CD4-positive, alpha-beta T cell (primary cell): ENCODE measurements at regions not wholly inside any gene's neighbourhood (a gene's known extent, or its start where the extent isn't known, plus 50 kb on each side); places are given as distances from the start of the nearest gene placed in this dataset.

ENCODE experiments used
- ATAC-seq: fragments of 200-7000 bp; cut with Tn5 transposase; one replicate; pipeline ENCODE4 v1.10.0; 2022; ENCODE audit warnings: mild to moderate bottlenecking; ENCODE audit not compliant: poor library complexity
- CTCF ChIA-PET: fragments of 350-600 bp; sonication (Branson Sonifier 250); formaldehyde crosslinking; loops from one replicate; lab custom pipeline; 2021; ENCODE audit warnings: antibody characterized with exemption, inconsistent platforms; lab: Charles Lee
- POLR2A ChIA-PET: fragments of 350-600 bp; sonication (Branson Sonifier 250); formaldehyde crosslinking; loops from one replicate; lab custom pipeline; 2021; ENCODE audit warnings: antibody characterized with exemption, inconsistent platforms; lab: Charles Lee
- DNase-seq, 14 experiments: peaks; one replicate each; pipeline ENCODE4 v3.0.0-alpha.2; 2013 to 2020; ENCODE audit warnings: mixed read lengths in 2 of 14
- H3K27ac ChIP-seq, 2 donors: one replicate each; pipeline versions ENCODE4 v1.5.1 to v1.7.0; 2013; ENCODE audit warnings: low read length in 2 of 2, low read depth in 1 of 2, mild to moderate bottlenecking in 1 of 2
- H3K27me3 ChIP-seq, 2 experiments: 1 replicate in 1 of 2; 2 replicates in 1 of 2; pipeline versions ENCODE4 v1.6.1 to v1.7.0; 2013; ENCODE audit warnings: low read length in 2 of 2, control low read depth in 1 of 2, mild to moderate bottlenecking in 1 of 2, moderate library complexity in 1 of 2; ENCODE audit not compliant: insufficient read depth in 2 of 2, control insufficient read depth in 1 of 2
- H3K36me3 ChIP-seq: one replicate; pipeline ENCODE4 v1.6.1; 2013; ENCODE audit warnings: low read length, control low read depth; ENCODE audit not compliant: insufficient read depth
- H3K4me1 ChIP-seq: one replicate; pipeline ENCODE4 v1.6.1; 2013; ENCODE audit warnings: low read length, control low read depth; ENCODE audit not compliant: insufficient read depth
- H3K4me3 ChIP-seq: one replicate; pipeline ENCODE4 v1.5.1; 2013; ENCODE audit warnings: mild to moderate bottlenecking, low read length, moderate library complexity
- H3K9me3 ChIP-seq, 2 experiments: 1 replicate in 1 of 2; 2 replicates in 1 of 2; pipeline versions ENCODE4 v1.6.1 to v1.7.0; 2013; ENCODE audit warnings: low read length in 2 of 2, mild to moderate bottlenecking in 2 of 2, control low read depth in 1 of 2, moderate library complexity in 1 of 2; ENCODE audit not compliant: control insufficient read depth in 1 of 2, insufficient read depth in 1 of 2
- H3K27ac Mint-ChIP-seq: one replicate; pipeline ENCODE4 v1.8.0; 2020; ENCODE audit warnings: mixed read lengths
- H3K27me3 Mint-ChIP-seq: one replicate; pipeline ENCODE4 v1.8.0; 2021; ENCODE audit warnings: mixed read lengths
- H3K36me3 Mint-ChIP-seq: one replicate; pipeline ENCODE4 v1.8.0; 2021; ENCODE audit warnings: low read depth, mixed read lengths
- H3K4me1 Mint-ChIP-seq: one replicate; pipeline ENCODE4 v1.8.0; 2021; ENCODE audit warnings: low read depth, mixed read lengths
- H3K4me3 Mint-ChIP-seq: one replicate; pipeline ENCODE4 v1.8.0; 2020; ENCODE audit warnings: mild to moderate bottlenecking, mixed read lengths
- H3K9me3 Mint-ChIP-seq: one replicate; pipeline ENCODE4 v1.8.0; 2020; ENCODE audit warnings: mixed read lengths
- CTCF ChIP-seq: fragments of 200-600 bp; IDR thresholded peaks from one replicate; pipeline ENCODE4 v1.8.0; 2022; ENCODE audit warnings: antibody characterized with exemption, mild to moderate bottlenecking
- intact Hi-C, 2 experiments: fragments of 100-400 bp; cut with DNase I in 1 of 2; cut with micrococcal nuclease in 1 of 2; formaldehyde crosslinking; loops; one replicate each; pipeline versions ENCODE4 v1.15.1 to v1.9.0; 2023 to 2025; cut with DNase I, micrococcal nuclease

DNA sequence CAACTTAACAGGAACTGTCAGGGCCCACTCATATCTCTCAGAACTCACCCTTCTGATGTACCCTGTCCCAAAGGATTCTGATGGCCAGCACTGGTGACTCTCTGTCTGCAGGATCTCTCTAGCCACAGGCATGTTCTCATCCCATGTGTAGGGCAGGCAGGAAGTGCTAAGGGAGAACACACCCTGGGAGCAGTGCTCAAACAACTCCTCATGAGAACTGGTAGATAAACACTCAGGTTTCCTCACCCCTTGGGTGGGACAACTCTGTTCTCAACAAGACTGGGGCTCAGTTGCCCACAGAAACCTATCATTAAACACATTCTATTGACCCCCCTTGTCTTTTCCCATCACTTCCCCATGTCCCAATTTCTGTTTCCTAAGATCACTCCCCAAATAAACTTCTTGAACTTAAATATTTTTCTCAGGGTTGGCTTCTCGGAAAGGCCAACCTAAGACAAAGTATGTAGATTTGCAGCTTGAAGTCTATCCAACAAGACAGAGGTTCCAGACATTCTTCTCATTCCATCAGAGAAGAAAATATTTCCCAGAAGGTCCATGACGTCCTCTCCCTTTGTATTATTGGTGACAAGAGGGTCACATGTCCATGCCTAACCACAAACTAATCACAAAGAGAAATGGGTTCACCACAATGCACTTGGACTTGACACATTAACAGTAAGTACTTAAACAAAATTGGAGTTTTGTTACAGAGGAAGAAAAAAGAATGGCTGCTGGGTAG is 276.6 kb upstream of the GADL1 start:
- H3K27ac Mint-ChIP-seq, result no peak overlapping the region

DNA sequence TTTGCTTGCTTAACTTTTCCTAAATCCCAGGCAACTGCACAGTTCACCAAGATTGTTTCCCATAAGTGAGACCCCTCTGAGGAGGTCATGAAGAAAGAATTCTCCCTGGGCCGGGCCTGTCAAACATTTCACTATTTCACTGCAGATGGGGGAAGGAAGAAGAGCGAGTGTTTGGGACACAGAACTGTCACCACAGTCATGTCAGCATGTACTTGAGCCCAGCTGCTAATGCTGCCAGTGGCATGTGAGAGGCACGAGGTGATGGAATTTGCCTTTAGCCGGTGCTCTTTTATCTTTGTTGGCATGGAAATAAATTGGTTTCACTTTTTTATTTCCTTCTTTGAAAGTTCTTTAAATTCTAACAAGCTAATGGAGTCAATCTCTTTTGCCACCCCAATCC is 277.9 kb upstream of the GADL1 start:
- Histone ChIP-seq H3K4me1 (peaks cover 3% of the 10 kb centered on the region), H3K4me3 (no peak overlapping the region), H3K27ac (no peak overlapping the region), H3K36me3 (no peaks in the 10 kb centered on the region), H3K27me3 (no peaks in the 10 kb centered on the region), H3K9me3 (no peaks in the 10 kb centered on the region)
- DNase-seq, result no peak
- no peaks in the 10 kb centered on the region for H3K27me3 Mint-ChIP-seq
- no peaks in the 10 kb centered on the region for H3K4me1 Mint-ChIP-seq
- H3K27ac Mint-ChIP-seq, result no peak overlapping the region
- intact Hi-C loops, result no loop called here
- H3K9me3 Mint-ChIP-seq, result no peaks in the 10 kb centered on the region
- ATAC-seq, result no peak
- no peak overlapping the region for H3K4me3 Mint-ChIP-seq
- CTCF ChIA-PET, result no interaction called here
- no peaks in the 10 kb centered on the region for H3K36me3 Mint-ChIP-seq
- POLR2A ChIA-PET, result interaction anchor here (1.1 kb wide), 1 partner anchor 9 kb away, joined by 3 read pairs; no protein-coding TSS in a partner anchor
- TF ChIP-seq CTCF, result no peak

More for the DNA sequence above, 276.6 kb upstream of the GADL1 start:
- Mint-ChIP-seq H3K27me3 (no peaks in the 10 kb centered on the region), H3K4me3 (no peak overlapping the region), H3K36me3 (no peaks in the 10 kb centered on the region), H3K9me3 (no peaks in the 10 kb centered on the region), H3K4me1 (peaks cover 11% of the 10 kb centered on the region)
- no peaks in the 10 kb centered on the region for H3K36me3 ChIP-seq
- ATAC-seq, result no peak
- intact Hi-C loops, result no loop called here
- ChIA-PET CTCF (no interaction called here), POLR2A (no interaction called here)
- TF ChIP-seq CTCF, result no peak
- no peak overlapping the region for H3K4me3 ChIP-seq
- no peaks in the 10 kb centered on the region for H3K27me3 ChIP-seq
- H3K4me1 ChIP-seq, result peaks cover 3% of the 10 kb centered on the region
- no peaks in the 10 kb centered on the region for H3K9me3 ChIP-seq
- no peak for DNase-seq
- no peak overlapping the region for H3K27ac ChIP-seq

- Histone ChIP-seq H3K36me3 (no peaks in the 10 kb centered on the region), H3K9me3 (no peaks in the 10 kb centered on the region), H3K27ac (no peak overlapping the region), H3K4me1 (peaks cover 6% of the 10 kb centered on the region), H3K27me3 (no peaks in the 10 kb centered on the region), H3K4me3 (no peak overlapping the region)
- intact Hi-C loops, result no loop called here
- POLR2A ChIA-PET, result interaction anchor here (1.1 kb wide), 1 partner anchor 10 kb away, joined by 3 read pairs; no protein-coding TSS in a partner anchor
- Mint-ChIP-seq H3K36me3 (no peaks in the 10 kb centered on the region), H3K4me3 (no peak overlapping the region), H3K4me1 (peaks cover 4% of the 10 kb centered on the region), H3K9me3 (no peaks in the 10 kb centered on the region), H3K27ac (no peak overlapping the region), H3K27me3 (no peaks in the 10 kb centered on the region)
- CTCF ChIA-PET, result no interaction called here
- no peak for DNase-seq
- ATAC-seq, result no peak
- no peak for TF ChIP-seq CTCF
Observed at GRCh38 chr3:31173118-31173718, 278.8 kb upstream of the GADL1 start.
